Spleen (tissue), 11 donors: ENCODE measurements at regions not wholly inside any gene's neighbourhood (a gene's known extent, or its start where the extent isn't known, plus 50 kb on each side); places are given as distances from the start of the nearest gene placed in this dataset.

Source experiments
- DNase-seq: peaks from one replicate; pipeline ENCODE4 v3.0.0-alpha.2; 2020
- H3K27ac ChIP-seq, 8 donors: fragments of 200-600 bp; sonication (generic) in 7 of 8; 1 replicate in 4 of 8; 2 replicates in 4 of 8; pipeline versions ENCODE4 v1.5.0 to v1.8.0; 2016 to 2021; ENCODE audit warnings: inconsistent platforms in 4 of 8, mild to moderate bottlenecking in 4 of 8, moderate library complexity in 1 of 8
- H3K27me3 ChIP-seq, 7 donors: fragments of 200-600 bp; sonication (generic) in 6 of 7; replicated peaks in 1 of 7; 1 replicate in 4 of 7; 2 replicates in 3 of 7; pipeline versions ENCODE4 v1.5.0 to v1.8.0; 2016 to 2021; ENCODE audit warnings: inconsistent platforms in 3 of 7, mild to moderate bottlenecking in 1 of 7
- H3K36me3 ChIP-seq, 6 donors: fragments of 200-600 bp; sonication (generic) in 5 of 6; 1 replicate in 4 of 6; 2 replicates in 2 of 6; pipeline versions ENCODE4 v1.5.0 to v1.8.0; 2016 to 2021; ENCODE audit warnings: inconsistent platforms in 2 of 6
- H3K4me1 ChIP-seq, 6 donors: fragments of 200-600 bp; sonication (generic) in 5 of 6; 1 replicate in 3 of 6; 2 replicates in 3 of 6; pipeline versions ENCODE4 v1.5.0 to v1.8.0; 2016 to 2021; ENCODE audit warnings: inconsistent platforms in 3 of 6
- H3K4me3 ChIP-seq, 8 donors: fragments of 200-600 bp; sonication (generic) in 7 of 8; 1 replicate in 4 of 8; 2 replicates in 4 of 8; pipeline versions ENCODE4 v1.5.0 to v1.8.0; 2016 to 2021; ENCODE audit warnings: inconsistent platforms in 4 of 8, mild to moderate bottlenecking in 4 of 8, moderate library complexity in 2 of 8
- H3K9me3 ChIP-seq, 8 donors: fragments of 200-600 bp; sonication (generic) in 7 of 8; 1 replicate in 4 of 8; 2 replicates in 4 of 8; pipeline versions ENCODE4 v1.5.0 to v1.8.0; 2016 to 2021; ENCODE audit warnings: inconsistent platforms in 4 of 8
- POLR2A ChIP-seq, 3 donors: fragments of 450-650 bp; IDR thresholded peaks; one replicate each; pipeline ENCODE4 v1.5.1; 2017; ENCODE audit warnings: antibody characterized with exemption in 3 of 3, mild to moderate bottlenecking in 1 of 3
- POLR2AphosphoS5 ChIP-seq, 3 donors: sonication (generic); formaldehyde crosslinking; IDR thresholded peaks; one replicate each; pipeline ENCODE4 v1.5.1; 2017; ENCODE audit warnings: antibody characterized with exemption in 3 of 3
- WGBS, 5 donors: extraction: QIAGEN DNeasy Blood & Tissue Kit in 3 of 5; methylation state at CpG; one replicate each; pipeline versions ENCODE4 v1.1.5 to v1.1.7; 2013 to 2018; 5-methylcytosine and 5-hydroxymethylcytosine counted together
- intact Hi-C: fragments of 100-400 bp; cut with DNase I; formaldehyde crosslinking; loops from one replicate; pipeline ENCODE4 v1.15.0; 2023; ENCODE audit warnings: low total_unique reads
- TF ChIP-seq, protein P1 (sequence below), 11 experiments: fragments of 200-600 bp in 7 of 11; fragments of 450-650 bp in 4 of 11; sonication (generic) in 4 of 11; IDR thresholded peaks in 8 of 11; conservative IDR thresholded peaks in 3 of 11; 1 replicate in 7 of 11; 2 replicates in 4 of 11; pipeline versions ENCODE4 v1.4.0 to v1.8.0; 2016 to 2021; ENCODE audit warnings: antibody characterized with exemption in 11 of 11, inconsistent platforms in 4 of 11, mild to moderate bottlenecking in 1 of 11
- donor health status: healthy with polysubstance abuse.
- donor health status: DM: no; HTN: no; CAD: no; lungs with moderate emphysema.
- donor health status: DM: no; HTN: no; CAD: no.
- donor health status: Bipolar disorder and iron deficiency.
- donor health status: healthy.
- donor health status: DM: no; HTN: no; CAD: no.
- donor health status: DM: yes; HTN: yes; CAD: no.

GRCh38 chr9:74066128-74066527 lies 431.0 kb upstream of the RORB start:
- no peaks in the 10 kb centered on the region for H3K4me1 ChIP-seq
- no peak overlapping the region for H3K27ac ChIP-seq
- peaks cover 0 to 14% (median under 1%) of the 10 kb centered on the region in 8 donors for H3K9me3 ChIP-seq
- no peak for DNase-seq
- no peak overlapping the region for H3K4me3 ChIP-seq
- TF ChIP-seq POLR2A (IDR thresholded peaks at IDR 0.05) (no peak), POLR2AphosphoS5 (IDR thresholded peaks at IDR 0.05) (no peak)
- TF ChIP-seq, protein P1, sequence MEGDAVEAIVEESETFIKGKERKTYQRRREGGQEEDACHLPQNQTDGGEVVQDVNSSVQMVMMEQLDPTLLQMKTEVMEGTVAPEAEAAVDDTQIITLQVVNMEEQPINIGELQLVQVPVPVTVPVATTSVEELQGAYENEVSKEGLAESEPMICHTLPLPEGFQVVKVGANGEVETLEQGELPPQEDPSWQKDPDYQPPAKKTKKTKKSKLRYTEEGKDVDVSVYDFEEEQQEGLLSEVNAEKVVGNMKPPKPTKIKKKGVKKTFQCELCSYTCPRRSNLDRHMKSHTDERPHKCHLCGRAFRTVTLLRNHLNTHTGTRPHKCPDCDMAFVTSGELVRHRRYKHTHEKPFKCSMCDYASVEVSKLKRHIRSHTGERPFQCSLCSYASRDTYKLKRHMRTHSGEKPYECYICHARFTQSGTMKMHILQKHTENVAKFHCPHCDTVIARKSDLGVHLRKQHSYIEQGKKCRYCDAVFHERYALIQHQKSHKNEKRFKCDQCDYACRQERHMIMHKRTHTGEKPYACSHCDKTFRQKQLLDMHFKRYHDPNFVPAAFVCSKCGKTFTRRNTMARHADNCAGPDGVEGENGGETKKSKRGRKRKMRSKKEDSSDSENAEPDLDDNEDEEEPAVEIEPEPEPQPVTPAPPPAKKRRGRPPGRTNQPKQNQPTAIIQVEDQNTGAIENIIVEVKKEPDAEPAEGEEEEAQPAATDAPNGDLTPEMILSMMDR (IDR thresholded peaks at IDR 0.05 in 8 of 11, conservative IDR thresholded peaks at IDR 0.05 in 3 of 11), result no peak
- no peaks in the 10 kb centered on the region for H3K36me3 ChIP-seq
- 58 to 75% (median 68%) methylated on average over 2 of the region's 2 CpGs for WGBS, 5 donors
- H3K27me3 ChIP-seq, result no peaks in the 10 kb centered on the region
- intact Hi-C loops, result no loop called here

- Histone ChIP-seq H3K4me1 (no peaks in the 10 kb centered on the region), H3K27ac (no peak overlapping the region), H3K9me3 (peaks cover 0 to 13% (median under 1%) of the 10 kb centered on the region in 8 donors), H3K27me3 (no peaks in the 10 kb centered on the region), H3K36me3 (no peaks in the 10 kb centered on the region), H3K4me3 (no peak overlapping the region)
- intact Hi-C loops, result no loop called here
- WGBS, 5 donors, result 60 to 80% (median 73%) methylated on average over 6 of the region's 6 CpGs
- no peak for DNase-seq
- TF ChIP-seq POLR2AphosphoS5 (IDR thresholded peaks at IDR 0.05), result no peak
- TF ChIP-seq POLR2A (IDR thresholded peaks at IDR 0.05), result no peak
- TF ChIP-seq, protein P1 (IDR thresholded peaks at IDR 0.05 in 8 of 11, conservative IDR thresholded peaks at IDR 0.05 in 3 of 11), result no peak
Measured at GRCh38 chr9:74066605-74067004, 430.5 kb upstream of the RORB start.

GRCh38 chr9:74071502-74071901 lies 425.6 kb upstream of the RORB start:
- DNase-seq, result no peak
- no peaks in the 10 kb centered on the region for H3K4me1 ChIP-seq
- no peaks in the 10 kb centered on the region for H3K36me3 ChIP-seq
- peaks cover 0 to 41% (median 14%) of the 10 kb centered on the region in 8 donors for H3K9me3 ChIP-seq
- no peak overlapping the region for H3K27ac ChIP-seq
- H3K27me3 ChIP-seq, result no peaks in the 10 kb centered on the region
- TF ChIP-seq POLR2A (IDR thresholded peaks at IDR 0.05), result no peak
- TF ChIP-seq, protein P1 (IDR thresholded peaks at IDR 0.05 in 8 of 11, conservative IDR thresholded peaks at IDR 0.05 in 3 of 11), result no peak
- no peak for TF ChIP-seq POLR2AphosphoS5 (IDR thresholded peaks at IDR 0.05)
- H3K4me3 ChIP-seq, result no peak overlapping the region
- intact Hi-C loops, result no loop called here

DNA sequence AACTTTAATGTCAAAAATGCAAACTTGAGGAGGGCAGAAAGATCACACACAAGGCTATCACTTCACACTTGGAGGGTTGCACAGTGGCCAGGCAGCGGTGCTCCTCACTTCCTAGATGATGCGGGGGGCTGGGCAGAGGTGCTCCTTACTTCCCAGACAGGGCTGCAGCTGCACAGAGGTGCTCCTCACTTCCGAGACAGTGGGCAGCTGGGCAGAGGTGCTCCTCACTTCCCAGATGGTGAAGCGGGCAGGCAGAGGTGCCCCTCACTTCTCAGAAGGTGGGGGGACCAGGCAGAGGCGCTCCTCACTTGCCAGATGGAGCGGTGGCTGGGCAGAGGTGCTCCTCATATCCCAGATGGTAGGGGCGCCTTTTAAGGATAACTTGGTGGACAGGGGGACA lies 423.2 kb upstream of the RORB start:
- no peaks in the 10 kb centered on the region for H3K4me1 ChIP-seq
- intact Hi-C loops, result no loop called here
- no peaks in the 10 kb centered on the region for H3K27me3 ChIP-seq
- peak; percentile 68 for DNase-seq
- 77 to 92% (median 83%) methylated on average over 4 to 7 of the region's 7 CpGs for WGBS, 5 donors
- no peak overlapping the region for H3K27ac ChIP-seq
- no peak overlapping the region for H3K4me3 ChIP-seq
- no peaks in the 10 kb centered on the region for H3K36me3 ChIP-seq
- TF ChIP-seq POLR2AphosphoS5 (IDR thresholded peaks at IDR 0.05) (no peak), POLR2A (IDR thresholded peaks at IDR 0.05) (no peak)
- TF ChIP-seq, protein P1 (IDR thresholded peaks at IDR 0.05 in 8 of 11, conservative IDR thresholded peaks at IDR 0.05 in 3 of 11), result no peak
- peaks cover 0 to 63% (median 22%) of the 10 kb centered on the region in 8 donors for H3K9me3 ChIP-seq
